D341Med (cell line): ENCODE measurements at regions not wholly inside any gene's neighbourhood (a gene's known extent, or its start where the extent isn't known, plus 50 kb on each side); places are given as distances from the start of the nearest gene placed in this dataset.
"Not testable (repeated sequence)": the region's sequence is repeated elsewhere in the genome, so short reads cannot be mapped to it uniquely, and the experiment has no call there.

ENCODE experiments used
- DNase-seq: peaks from one replicate; pipeline ENCODE4 v3.0.0; 2012; ENCODE audit warnings: low spot score

GRCh38 chr22:35138521-35138920 is 72.6 kb downstream of the ISX start:
- DNase-seq = no peak

DNA sequence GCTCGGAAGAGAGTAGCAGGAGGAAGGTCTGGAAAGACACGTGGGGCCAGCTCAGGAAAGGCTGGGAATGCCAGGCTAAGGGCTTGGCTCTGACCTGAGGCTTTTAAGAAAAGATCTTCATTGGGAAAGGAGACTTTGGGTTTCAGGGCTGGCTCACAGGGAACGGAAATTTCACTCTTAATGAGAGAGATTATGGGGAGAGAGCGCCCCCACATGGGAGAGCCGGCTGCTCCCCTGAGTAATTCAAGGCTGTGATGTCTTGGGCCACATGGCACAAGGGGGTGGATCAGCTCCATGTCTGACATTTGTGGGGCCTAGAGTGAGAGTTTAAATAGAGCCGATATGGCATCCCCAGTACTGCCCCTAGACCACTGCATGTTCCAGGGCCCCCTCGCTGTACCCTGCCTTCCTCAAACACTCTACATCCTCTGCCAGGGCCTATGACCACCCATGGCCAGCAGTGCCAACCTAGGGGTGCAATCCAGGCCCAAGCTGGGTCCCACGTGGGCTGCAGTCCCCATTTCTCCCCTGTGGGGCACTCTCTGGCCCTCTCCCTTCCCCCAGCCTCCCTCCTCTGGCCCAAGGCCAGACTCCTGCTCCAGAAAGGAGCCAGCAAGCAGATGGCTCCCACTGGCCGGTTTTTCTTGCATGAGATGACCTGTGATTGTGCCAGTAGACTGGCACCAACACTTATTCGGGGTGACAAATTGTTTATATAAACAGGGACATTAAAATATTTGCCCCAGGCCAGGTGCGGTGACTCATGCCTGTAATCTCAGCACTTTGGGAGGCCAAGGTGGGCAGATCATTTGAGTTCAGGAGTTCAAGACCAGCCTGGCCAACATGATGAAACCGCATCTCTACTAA is 75.2 kb downstream of the ISX start:
- DNase-seq = peak; percentile 49

- no peak for DNase-seq
Observed at GRCh38 chr22:35148381-35148780, 82.4 kb downstream of the ISX start.

- peak; percentile 89 for DNase-seq
Observed at GRCh38 chr22:35148866-35149548, 83.0 kb downstream of the ISX start.

- peak; percentile 63 for DNase-seq
Observed at GRCh38 chr22:35150183-35151107, 84.5 kb downstream of the ISX start.

DNA sequence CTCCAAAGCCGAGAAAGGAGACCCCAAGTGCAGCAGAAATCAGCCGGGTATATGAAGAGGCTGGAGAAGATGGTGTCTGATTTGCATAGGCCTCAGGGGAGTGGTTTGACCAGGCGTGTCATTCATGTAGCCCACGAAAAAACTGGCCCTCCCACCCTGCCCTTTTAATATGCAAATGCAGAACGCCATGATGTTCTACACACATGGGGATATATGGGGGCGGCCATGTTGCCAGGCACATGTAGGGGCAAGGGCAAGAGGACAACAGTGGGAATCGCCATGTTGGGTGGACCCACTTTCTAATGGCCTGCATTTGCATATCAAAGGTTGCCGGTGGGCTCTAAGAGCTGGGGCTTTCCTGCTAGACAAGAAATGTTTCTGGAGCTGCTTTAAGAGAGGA is 86.4 kb downstream of the ISX start:
- no peak for DNase-seq

- peak; percentile 82 for DNase-seq
Observed at GRCh38 chr22:35154937-35155387, 89.0 kb downstream of the ISX start.

DNA sequence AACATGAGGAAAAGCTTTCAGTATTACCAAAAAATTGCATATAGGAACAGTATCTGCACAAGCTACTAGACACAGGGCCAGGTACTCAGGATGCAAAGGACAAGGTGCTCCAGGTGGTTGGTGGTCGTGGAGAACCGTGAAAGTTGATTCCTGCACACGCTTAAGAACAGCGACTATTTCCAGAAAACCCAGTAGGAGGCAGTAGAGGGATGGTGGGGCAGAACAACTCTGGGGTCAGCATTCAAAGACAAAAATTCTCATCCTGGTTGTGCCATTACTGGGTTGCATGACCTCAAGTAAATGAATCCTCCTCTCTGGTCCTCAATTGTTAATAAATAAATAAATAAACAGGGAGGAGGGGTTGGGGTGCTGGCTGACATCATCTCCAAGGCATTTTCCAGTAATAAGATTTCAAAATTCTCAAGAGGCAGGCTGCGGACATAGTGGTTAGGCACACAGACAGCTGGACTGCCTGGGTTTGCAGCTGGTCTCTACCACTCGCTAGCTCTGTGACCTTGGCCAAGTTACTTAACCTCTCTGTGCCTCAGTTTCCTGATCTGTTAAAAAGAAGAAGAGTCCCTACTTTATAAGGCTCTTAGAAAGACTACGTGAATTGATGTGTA is 89.6 kb downstream of the ISX start:
- no peak for DNase-seq

DNA sequence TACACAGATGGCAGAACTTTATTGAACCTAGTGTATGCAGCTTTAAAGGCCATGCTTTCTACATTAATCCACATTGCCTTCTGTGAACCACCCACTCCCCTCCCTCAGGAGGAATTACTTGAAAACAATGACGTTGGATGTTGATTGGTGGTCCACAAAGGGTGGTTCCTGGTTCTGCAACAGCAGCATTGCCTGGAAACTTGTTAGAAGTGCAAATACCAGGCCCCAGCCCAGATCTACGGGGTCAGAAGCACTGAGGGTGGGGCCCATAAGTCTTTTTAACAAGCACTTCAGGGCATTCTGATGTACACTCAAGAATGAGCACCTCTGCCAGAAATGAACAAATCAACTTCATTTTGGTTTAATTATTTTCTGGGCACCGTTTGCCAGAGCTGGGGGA is 91.0 kb downstream of the ISX start:
- DNase-seq = no peak

DNA sequence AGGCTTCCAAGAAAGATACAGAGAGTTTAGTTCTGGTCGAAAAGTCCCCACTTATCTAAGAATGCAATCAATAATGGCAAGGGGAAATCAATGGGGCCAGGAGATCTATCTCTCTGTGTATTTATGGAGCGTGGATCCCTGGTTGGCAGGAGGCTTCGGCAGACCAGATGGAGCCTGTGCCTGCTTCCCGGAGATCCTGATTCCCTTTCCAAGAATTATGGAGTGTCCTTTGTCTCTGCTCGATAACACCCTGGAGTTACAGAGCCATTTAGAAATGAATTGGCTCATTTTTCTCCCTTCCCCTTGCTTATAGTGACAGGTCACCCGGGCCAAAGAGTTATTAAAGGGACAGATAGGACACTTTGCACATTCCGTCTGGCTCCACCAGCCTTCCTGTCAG is 92.4 kb downstream of the ISX start:
- no peak for DNase-seq

GRCh38 chr22:35159343-35159742 is 93.4 kb downstream of the ISX start:
- no peak for DNase-seq

DNA sequence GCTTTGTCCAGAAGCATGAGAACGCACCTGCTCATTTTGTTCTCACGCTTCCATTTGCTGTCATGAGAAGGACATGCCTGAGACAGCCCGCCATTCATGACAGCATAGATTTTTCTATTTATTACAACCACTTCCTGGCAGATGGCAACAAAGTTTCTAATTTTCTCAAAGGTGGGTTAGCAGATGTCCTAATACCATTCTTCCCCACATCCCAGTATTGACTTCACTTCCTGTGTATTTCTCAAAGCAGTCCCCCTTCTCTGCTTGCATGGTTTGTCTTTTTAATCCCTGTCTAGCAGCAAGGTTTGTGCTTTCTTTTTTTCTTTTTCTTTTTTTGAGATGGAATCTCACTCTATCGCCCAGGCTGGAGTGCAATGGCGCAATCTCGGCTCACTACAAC is 94.3 kb downstream of the ISX start:
- DNase-seq = no peak

DNA sequence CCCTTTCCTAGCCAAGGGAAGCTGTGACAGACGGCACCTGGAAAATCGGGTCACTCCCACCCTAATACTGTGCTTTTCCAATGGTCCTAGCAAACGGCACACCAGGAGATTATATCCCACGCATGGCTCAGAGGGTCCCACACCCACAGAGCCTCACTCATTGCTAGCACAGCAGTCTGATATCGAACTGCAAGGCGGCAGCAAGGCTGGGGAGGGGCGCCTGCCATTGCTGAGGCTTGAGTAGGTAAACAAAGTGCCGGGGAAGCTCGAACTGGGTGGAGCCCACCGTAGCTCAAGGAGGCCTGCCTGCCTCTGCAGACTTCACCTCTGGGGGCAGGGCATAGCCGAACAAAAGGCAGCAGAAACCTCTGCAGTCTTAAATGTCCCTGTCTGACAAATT is 91.4 kb upstream of the HMGXB4 start:
- not testable (repeated sequence) for DNase-seq

DNA sequence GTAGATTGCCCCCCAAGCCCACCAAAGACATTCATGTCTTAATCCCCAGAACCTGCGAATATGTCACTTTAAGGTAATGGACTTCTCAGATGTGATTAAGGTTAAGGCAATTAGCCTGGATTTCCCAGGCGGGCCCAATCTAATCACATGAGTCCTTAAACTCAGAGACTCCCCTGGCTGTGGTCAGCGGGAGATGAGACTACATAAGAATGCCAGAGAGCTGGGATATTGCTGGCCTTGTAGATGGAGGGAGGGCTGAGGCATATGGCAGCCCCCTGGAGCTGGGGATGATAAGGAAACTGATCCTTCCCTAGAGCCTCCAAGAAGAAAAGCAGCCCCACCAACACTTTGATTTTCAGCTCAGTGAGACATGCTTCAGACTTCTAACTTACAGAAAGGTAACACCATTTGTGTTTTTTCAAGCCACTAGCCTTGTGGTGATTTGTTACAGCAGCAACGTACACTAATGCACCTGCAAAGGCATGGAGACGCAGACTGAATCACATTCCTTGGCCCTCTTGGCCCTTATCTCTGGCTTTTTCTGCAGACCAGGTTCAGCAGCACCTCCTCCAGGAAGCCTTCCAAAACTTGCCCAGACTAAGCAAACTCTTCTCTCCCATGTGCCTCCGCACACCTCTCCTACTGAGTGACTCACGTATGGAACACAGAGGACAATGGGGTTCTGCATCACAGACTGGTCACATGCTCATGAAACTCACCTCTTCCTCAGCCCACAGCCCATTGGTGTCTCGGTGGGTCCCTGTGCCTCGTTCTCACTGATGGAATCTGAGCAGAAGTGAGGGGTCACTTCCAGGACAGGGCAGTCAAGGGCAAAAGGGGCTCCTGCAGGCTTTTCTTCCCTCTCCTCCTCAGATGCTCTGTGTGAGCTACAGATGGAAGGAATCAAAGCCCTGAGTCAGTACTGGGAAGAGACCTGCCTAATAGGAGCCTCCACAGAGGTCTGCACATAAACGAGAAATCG is 86.3 kb upstream of the HMGXB4 start:
- DNase-seq = no peak

DNA sequence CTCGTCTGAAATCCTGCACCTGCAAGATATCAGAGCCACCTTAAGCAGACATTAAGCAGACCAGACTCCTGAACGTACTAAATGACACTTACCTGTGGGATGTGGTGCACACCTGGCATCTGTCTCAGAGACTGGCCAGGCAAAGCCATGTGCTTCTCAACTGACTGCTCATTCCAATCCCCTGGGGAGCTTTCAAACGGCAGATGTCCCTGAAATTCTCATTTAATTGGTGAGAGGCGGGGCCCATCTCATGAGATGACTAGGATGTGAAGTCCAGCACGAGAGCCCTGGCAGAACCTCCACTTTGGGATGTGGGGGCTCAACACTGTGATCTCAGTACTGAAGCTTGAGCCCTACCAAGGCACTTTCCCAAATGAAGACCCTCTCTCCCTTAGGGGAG is 84.9 kb upstream of the HMGXB4 start:
- peak; percentile 65 for DNase-seq

DNA sequence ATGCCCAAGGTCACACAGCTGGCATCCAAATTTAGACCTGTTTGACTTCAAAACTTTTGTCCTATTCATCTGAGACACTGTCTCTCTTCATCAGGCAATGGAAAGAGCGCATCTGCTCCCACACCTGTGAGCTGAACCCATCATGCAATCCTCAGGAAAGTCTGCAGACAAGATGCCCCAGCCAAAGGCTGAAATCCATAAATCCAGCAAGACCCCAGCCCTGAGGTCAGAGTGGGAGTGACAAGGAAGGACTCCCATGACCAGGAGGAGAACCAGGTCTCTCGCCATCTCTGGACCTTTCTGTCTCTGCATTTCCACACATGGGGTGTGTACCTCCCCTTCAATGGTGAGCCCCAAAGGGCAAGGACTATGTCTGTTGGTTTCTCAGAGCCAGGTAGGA is 83.6 kb upstream of the HMGXB4 start:
- DNase-seq = no peak

DNA sequence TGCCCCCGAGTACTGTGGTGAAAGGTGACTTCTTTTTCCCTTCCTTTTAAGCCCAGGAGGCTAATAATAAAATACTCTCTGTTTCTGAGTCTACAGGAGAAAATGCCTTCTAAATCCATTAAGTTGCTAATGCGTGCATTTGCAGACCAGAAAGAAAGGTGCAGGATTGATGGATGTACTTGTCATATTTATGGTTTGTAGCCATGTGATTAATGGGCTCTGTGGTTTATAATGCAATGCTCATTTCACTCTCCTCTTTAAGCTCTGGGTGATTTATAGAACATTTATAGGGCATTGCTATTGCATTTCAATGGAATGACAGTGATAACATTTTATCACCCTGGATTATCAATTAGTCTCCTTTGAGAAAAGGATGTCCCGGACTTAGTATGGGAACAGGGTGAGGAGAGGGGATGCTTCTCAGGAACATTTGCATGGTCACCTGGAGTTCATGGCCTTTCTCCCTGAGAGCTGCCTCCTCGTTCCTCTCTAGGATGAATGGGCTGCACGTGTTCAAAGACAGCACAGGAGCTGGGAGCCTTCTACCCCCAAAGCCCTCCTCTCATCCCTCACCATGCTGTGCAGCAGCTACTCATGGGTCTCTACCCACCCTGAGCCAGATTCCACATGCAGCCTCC is 82.8 kb upstream of the HMGXB4 start:
- no peak for DNase-seq

DNA sequence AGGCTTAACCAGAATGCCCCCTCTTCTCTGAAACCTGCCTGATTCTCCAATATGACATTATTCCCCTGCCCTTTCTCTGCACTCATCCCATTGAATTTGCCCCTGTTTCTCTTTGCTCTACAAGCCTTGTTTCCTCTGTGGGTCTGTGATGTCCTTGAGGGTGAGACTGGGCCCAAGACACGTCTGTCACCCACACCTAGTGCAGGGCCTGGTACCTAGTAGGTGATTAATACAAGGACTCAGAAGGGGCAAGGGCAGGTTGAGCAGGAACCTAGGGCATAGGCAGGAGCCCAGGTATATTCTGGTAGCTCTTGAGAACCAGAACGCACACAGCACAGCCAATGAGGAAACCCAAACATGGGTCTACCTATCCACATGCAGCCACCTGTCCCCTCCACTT is 81.9 kb upstream of the HMGXB4 start:
- DNase-seq = no peak

- no peak for DNase-seq
Observed at GRCh38 chr22:35177811-35178210, 79.5 kb upstream of the HMGXB4 start.

DNA sequence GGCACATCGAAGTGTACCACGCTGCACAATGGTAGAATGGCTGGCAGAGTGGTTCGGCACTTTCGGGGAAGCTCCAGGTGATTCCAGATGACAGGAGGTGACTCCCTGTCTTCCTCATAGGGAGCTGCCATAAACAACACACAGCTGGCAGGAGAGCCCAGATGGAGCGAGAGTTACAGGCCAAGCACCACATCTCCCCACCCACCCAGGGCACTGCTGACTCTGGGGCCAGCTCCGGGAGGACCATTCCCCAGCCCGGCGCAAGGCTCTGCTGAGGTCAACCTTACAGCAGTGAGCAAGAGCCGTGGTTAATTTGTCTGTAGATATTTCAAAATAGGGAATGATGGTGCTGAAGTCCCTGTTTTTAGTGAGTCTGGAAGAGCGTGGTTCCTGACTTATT is 78.8 kb upstream of the HMGXB4 start:
- DNase-seq = no peak
